Transverse colon (tissue), 4 donors: ENCODE measurements at regions not wholly inside any gene's neighbourhood (a gene's known extent, or its start where the extent isn't known, plus 50 kb on each side); places are given as distances from the start of the nearest gene placed in this dataset.
"Not testable (repeated sequence)": the region's sequence is repeated elsewhere in the genome, so short reads cannot be mapped to it uniquely, and the experiment has no call there.

Source experiments
- DNase-seq: peaks from one replicate; pipeline ENCODE4 v3.0.0-alpha.2; 2019
- H3K27ac ChIP-seq, 4 donors: fragments of 200-600 bp; sonication (generic); 2 replicates each; pipeline ENCODE4 v1.5.1; 2016 to 2018; ENCODE audit warnings: inconsistent platforms in 4 of 4
- H3K27me3 ChIP-seq: fragments of 200-600 bp; sonication (generic); 2 replicates; pipeline ENCODE4 v1.5.1; 2017; ENCODE audit warnings: inconsistent platforms
- H3K36me3 ChIP-seq, 4 donors: fragments of 200-600 bp; sonication (generic); 2 replicates each; pipeline ENCODE4 v1.5.1; 2017 to 2019; ENCODE audit warnings: inconsistent platforms in 4 of 4
- H3K4me1 ChIP-seq, 4 donors: fragments of 200-600 bp; sonication (generic); 2 replicates each; pipeline ENCODE4 v1.5.1; 2017 to 2020; ENCODE audit warnings: inconsistent platforms in 4 of 4
- H3K4me3 ChIP-seq, 4 donors: fragments of 200-600 bp; sonication (generic); 1 replicate in 1 of 4; 2 replicates in 3 of 4; pipeline versions ENCODE4 v1.5.1 to v1.6.1; 2017 to 2019; ENCODE audit warnings: inconsistent platforms in 4 of 4
- H3K9me3 ChIP-seq, 2 donors: fragments of 200-600 bp; sonication (generic); 2 replicates each; pipeline ENCODE4 v1.5.1; 2017 to 2019; ENCODE audit warnings: inconsistent platforms in 2 of 2
- EP300 ChIP-seq: sonication (generic); formaldehyde crosslinking; IDR thresholded peaks from one replicate; pipeline ENCODE4 v1.6.1; 2017; ENCODE audit warnings: antibody characterized with exemption, low read depth
- POLR2A ChIP-seq: fragments of 450-650 bp; IDR thresholded peaks from one replicate; pipeline ENCODE4 v1.6.1; 2016; ENCODE audit warnings: antibody characterized with exemption, mild to moderate bottlenecking, moderate library complexity
- POLR2AphosphoS5 ChIP-seq, 3 donors: sonication (generic); formaldehyde crosslinking; IDR thresholded peaks; one replicate each; pipeline ENCODE4 v1.6.1; 2016; ENCODE audit warnings: antibody characterized with exemption in 3 of 3
- WGBS, 2 donors: methylation state at CpG; one replicate each; pipeline ENCODE4 v1.1.5; 2018; ENCODE audit warnings: low coverage in 1 of 2; 5-methylcytosine and 5-hydroxymethylcytosine counted together
- in situ Hi-C, 4 donors: fragments of 200-750 bp; cut with MboI; loops; one replicate each; pipeline versions ENCODE4 v1.15.0 to v1.15.1; 2017; ENCODE audit warnings: low sequenced_read_pairs in 3 of 4, low pct_ligation_motif_present in 1 of 4, low pct_unique_long_range_greater_than_20kb in 1 of 4
- intact Hi-C: fragments of 100-400 bp; cut with DNase I; formaldehyde crosslinking; loops from one replicate; pipeline ENCODE4 v1.15.1; 2023; ENCODE audit warnings: low total_unique reads
- TF ChIP-seq, protein P1 (sequence below), 5 experiments: fragments of 200-600 bp in 3 of 5; fragments of 450-650 bp in 2 of 5; sonication (generic) in 3 of 5; IDR thresholded peaks; 1 replicate in 2 of 5; 2 replicates in 3 of 5; pipeline ENCODE4 v1.5.1; 2016 to 2017; ENCODE audit warnings: antibody characterized with exemption in 5 of 5, inconsistent platforms in 3 of 5, mild to moderate bottlenecking in 2 of 5, moderate library complexity in 1 of 5

DNA sequence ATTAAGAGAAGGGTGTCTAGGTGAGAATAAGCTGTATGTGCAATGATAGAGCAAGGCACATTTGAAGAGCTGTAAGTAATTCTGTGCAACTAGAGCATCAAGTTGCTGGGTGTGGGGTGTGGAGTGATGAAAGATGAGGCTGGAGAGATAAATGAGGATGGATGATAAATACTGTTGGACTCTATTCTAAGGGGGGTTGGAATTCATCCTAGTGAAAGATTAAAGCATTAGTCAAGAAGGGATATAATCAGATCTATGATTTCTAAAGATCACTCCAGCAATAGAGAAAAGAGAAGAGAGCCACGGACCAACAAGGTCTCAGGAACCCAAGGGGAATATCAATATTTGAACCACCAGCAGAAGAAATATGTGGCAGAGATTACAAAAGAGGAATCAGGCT is 415.0 kb upstream of the RPS6KA3 start:
- intact Hi-C loops (loop anchor here (10.0 kb wide), 1 partner anchor 1853 kb away; no protein-coding TSS in a partner anchor), in situ Hi-C loops (no loop called here)
- H3K4me3 ChIP-seq = no peak overlapping the region
- no peak overlapping the region for H3K27ac ChIP-seq
- H3K36me3 ChIP-seq = no peaks in the 10 kb centered on the region
- no peak for DNase-seq
- H3K4me1 ChIP-seq = no peaks in the 10 kb centered on the region
- WGBS, 2 donors = 37% methylated on average over 1 of the region's 1 CpG; no CpG with 5 or more reads in 1 of the 2 donors
- H3K27me3 ChIP-seq = no peaks in the 10 kb centered on the region
- TF ChIP-seq POLR2A = no peak
- no peak for TF ChIP-seq EP300
- no peaks in the 10 kb centered on the region for H3K9me3 ChIP-seq

DNA sequence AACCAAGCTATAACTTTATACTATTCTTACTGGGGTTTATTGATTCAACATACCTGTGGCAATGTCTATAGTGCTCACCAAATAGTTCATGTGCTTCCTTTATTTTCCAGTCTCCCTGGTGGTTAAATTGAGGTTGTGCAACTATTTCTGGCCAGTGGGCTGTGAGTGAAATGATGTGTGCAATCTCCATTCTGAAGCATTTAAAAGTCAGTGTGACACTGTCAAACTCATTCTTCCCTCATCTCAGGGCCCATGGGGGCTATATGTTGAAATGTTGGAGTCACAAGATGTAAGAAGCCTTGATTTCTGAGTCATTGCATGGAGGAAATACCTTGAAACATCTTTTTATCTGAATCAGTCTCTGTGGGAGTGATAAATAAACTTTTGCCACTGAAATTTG is 414.3 kb upstream of the RPS6KA3 start:
- in situ Hi-C loops = no loop called here
- DNase-seq = no peak
- H3K27me3 ChIP-seq = no peaks in the 10 kb centered on the region
- intact Hi-C loops = loop anchor here (10.0 kb wide), 1 partner anchor 1854 kb away; no protein-coding TSS in a partner anchor
- H3K4me3 ChIP-seq = no peak overlapping the region
- no peaks in the 10 kb centered on the region for H3K9me3 ChIP-seq
- no peak overlapping the region for H3K27ac ChIP-seq
- no peak for TF ChIP-seq POLR2A
- TF ChIP-seq, protein P1, sequence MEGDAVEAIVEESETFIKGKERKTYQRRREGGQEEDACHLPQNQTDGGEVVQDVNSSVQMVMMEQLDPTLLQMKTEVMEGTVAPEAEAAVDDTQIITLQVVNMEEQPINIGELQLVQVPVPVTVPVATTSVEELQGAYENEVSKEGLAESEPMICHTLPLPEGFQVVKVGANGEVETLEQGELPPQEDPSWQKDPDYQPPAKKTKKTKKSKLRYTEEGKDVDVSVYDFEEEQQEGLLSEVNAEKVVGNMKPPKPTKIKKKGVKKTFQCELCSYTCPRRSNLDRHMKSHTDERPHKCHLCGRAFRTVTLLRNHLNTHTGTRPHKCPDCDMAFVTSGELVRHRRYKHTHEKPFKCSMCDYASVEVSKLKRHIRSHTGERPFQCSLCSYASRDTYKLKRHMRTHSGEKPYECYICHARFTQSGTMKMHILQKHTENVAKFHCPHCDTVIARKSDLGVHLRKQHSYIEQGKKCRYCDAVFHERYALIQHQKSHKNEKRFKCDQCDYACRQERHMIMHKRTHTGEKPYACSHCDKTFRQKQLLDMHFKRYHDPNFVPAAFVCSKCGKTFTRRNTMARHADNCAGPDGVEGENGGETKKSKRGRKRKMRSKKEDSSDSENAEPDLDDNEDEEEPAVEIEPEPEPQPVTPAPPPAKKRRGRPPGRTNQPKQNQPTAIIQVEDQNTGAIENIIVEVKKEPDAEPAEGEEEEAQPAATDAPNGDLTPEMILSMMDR (IDR thresholded peaks at IDR 0.05) = no peak
- TF ChIP-seq EP300 = no peak
- TF ChIP-seq POLR2AphosphoS5 (IDR thresholded peaks at IDR 0.05) = no peak
- H3K36me3 ChIP-seq = no peaks in the 10 kb centered on the region
- no peaks in the 10 kb centered on the region for H3K4me1 ChIP-seq

- intact Hi-C loops = no loop called here
- TF ChIP-seq, protein P1 (IDR thresholded peaks at IDR 0.05) = no peak
- TF ChIP-seq EP300 (no peak), POLR2AphosphoS5 (IDR thresholded peaks at IDR 0.05) (no peak), POLR2A (no peak)
- WGBS, 2 donors = 77% methylated on average over 2 of the region's 2 CpGs; no CpG with 5 or more reads in 1 of the 2 donors
Observed at GRCh38 chrX:20672476-20672875, 405.8 kb upstream of the RPS6KA3 start.

DNA sequence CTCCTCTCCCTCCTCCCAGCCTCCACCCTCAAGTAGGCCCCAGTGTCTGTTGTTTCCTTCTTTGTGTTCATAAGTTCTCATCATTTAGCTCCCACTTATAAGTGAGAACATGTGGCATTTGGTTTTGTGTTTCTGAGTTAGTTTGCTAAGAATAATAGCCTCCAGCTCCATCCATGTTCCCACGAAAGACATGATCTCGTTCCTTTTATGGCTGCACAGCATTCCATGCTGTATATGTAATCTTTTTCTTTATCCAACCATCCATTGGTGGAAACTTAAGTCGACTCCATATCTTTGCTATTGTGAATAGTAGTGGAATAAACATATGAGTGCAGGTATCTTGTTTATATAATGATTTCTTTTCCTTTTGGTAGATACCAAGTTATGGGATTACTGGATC is 405.0 kb upstream of the RPS6KA3 start:
- H3K27ac ChIP-seq, H3K27me3 ChIP-seq, H3K4me1 ChIP-seq, in situ Hi-C loops, DNase-seq, H3K9me3 ChIP-seq, H3K36me3 ChIP-seq, H3K4me3 ChIP-seq, intact Hi-C loops: not testable (repeated sequence)
- WGBS, 2 donors = 49 to 50% methylated on average over 1 to 3 of the region's 3 CpGs

More at GRCh38 chrX:20672476-20672875, 405.8 kb upstream of the RPS6KA3 start:
- Histone ChIP-seq H3K4me3 (no peak overlapping the region), H3K4me1 (no peaks in the 10 kb centered on the region), H3K9me3 (no peaks in the 10 kb centered on the region), H3K27ac (no peak overlapping the region), H3K36me3 (no peaks in the 10 kb centered on the region), H3K27me3 (no peaks in the 10 kb centered on the region)
- no peak for DNase-seq
- in situ Hi-C loops = no loop called here

DNA sequence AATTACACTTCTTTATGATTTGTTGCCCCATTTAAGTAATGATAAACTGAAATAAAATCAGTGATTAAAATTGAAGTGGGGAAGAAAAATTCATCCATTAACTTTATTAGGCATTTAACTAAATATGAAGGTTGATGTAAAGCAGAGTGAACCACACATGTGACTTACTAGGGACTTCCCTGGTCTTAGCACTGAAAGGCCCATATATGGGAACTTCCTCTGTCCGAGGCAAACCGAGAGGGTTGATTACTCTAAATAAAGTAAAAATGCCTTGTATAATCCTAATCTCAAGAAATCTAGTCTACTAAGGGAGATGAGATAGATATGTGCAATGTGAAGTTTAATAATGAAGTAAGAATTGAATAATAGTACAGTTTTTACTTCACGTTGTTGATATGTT is 403.9 kb upstream of the RPS6KA3 start:
- intact Hi-C loops = no loop called here
- Histone ChIP-seq H3K27ac (no peak overlapping the region), H3K4me3 (no peak overlapping the region), H3K36me3 (no peaks in the 10 kb centered on the region), H3K27me3 (no peaks in the 10 kb centered on the region), H3K4me1 (no peaks in the 10 kb centered on the region), H3K9me3 (no peaks in the 10 kb centered on the region)
- WGBS, 2 donors = 63 to 78% methylated on average over 1 to 3 of the region's 3 CpGs
- DNase-seq = no peak
- in situ Hi-C loops = no loop called here
- TF ChIP-seq EP300 (no peak), POLR2AphosphoS5 (IDR thresholded peaks at IDR 0.05) (no peak), POLR2A (no peak)
- TF ChIP-seq, protein P1 (IDR thresholded peaks at IDR 0.05) = no peak
